HEK293 (cell line): ENCODE measurements at regions not wholly inside any gene's neighbourhood (a gene's known extent, or its start where the extent isn't known, plus 50 kb on each side); places are given as distances from the start of the nearest gene placed in this dataset.

Experiments
- CTCF ChIA-PET: fragments of 350-600 bp; formaldehyde crosslinking; extraction: SDS; loops from one replicate; lab custom pipeline; 2021; ENCODE audit warnings: antibody characterized with exemption; lab: Yijun Ruan, JAX
- POLR2A ChIA-PET: fragments of 300-600 bp; formaldehyde crosslinking; extraction: SDS; loops from one replicate; lab custom pipeline; 2020; ENCODE audit warnings: antibody characterized with exemption, inconsistent platforms; lab: Yijun Ruan, JAX
- H3K27ac ChIP-seq: fragments of 200-500 bp; sonication (Bioruptor generic); 2 replicates; pipeline ENCODE4 v1.5.1; 2014; ENCODE audit warnings: low read depth, low read length, control low read depth, inconsistent platforms; ENCODE audit errors: extremely low read depth
- H3K36me3 ChIP-seq, 2 experiments: fragments of 200-500 bp in 1 of 2; sonication (Bioruptor generic) in 1 of 2; 1 replicate in 1 of 2; 2 replicates in 1 of 2; pipeline ENCODE4 v1.5.1; 2014 to 2017; ENCODE audit warnings: inconsistent platforms in 2 of 2, low read length in 2 of 2; ENCODE audit not compliant: control insufficient read depth in 2 of 2, insufficient read depth in 1 of 2
- H3K4me1 ChIP-seq: fragments of 200-500 bp; sonication (Bioruptor generic); 2 replicates; pipeline ENCODE4 v1.5.1; 2014; ENCODE audit warnings: mild to moderate bottlenecking, low read length, inconsistent platforms; ENCODE audit not compliant: control insufficient read depth, insufficient read depth
- H3K4me3 ChIP-seq: 2 replicates; pipeline ENCODE4 v1.5.1; 2011; ENCODE audit warnings: low read depth, mild to moderate bottlenecking, control low read depth, low read length, moderate library complexity
- H3K9me3 ChIP-seq: fragments of 200-500 bp; sonication (Bioruptor generic); 2 replicates; pipeline ENCODE4 v1.5.1; 2014; ENCODE audit warnings: low read depth, low read length, inconsistent platforms; ENCODE audit not compliant: control insufficient read depth, insufficient read depth
- MYNN ChIP-seq: fragments of 450-650 bp; formaldehyde crosslinking; IDR thresholded peaks from 2 replicates; pipeline ENCODE4 v1.5.1; 2016; ENCODE audit warnings: missing biosample characterization, missing genetic modification characterization, borderline replicate concordance
- RBAK ChIP-seq: fragments of 450-650 bp; formaldehyde crosslinking; IDR thresholded peaks from 2 replicates; pipeline ENCODE4 v1.5.1; 2016; ENCODE audit warnings: missing biosample characterization, missing genetic modification characterization
- SETDB1 ChIP-seq: IDR thresholded peaks from one replicate; pipeline ENCODE4 v1.6.1; 2017; ENCODE audit warnings: mild to moderate bottlenecking, low read length, moderate library complexity, mixed read lengths; ENCODE audit not compliant: insufficient read length
- SP2 ChIP-seq: fragments of 450-650 bp; formaldehyde crosslinking; IDR thresholded peaks from 2 replicates; pipeline ENCODE4 v1.5.1; 2016; ENCODE audit warnings: missing biosample characterization, missing genetic modification characterization
- ZBTB20 ChIP-seq: fragments of 450-650 bp; formaldehyde crosslinking; IDR thresholded peaks from 2 replicates; pipeline ENCODE4 v1.5.1; 2016; ENCODE audit warnings: missing biosample characterization, missing genetic modification characterization
- ZBTB21 ChIP-seq: fragments of 450-650 bp; formaldehyde crosslinking; IDR thresholded peaks from 2 replicates; pipeline ENCODE4 v1.5.1; 2017; ENCODE audit warnings: missing biosample characterization, missing genetic modification characterization
- ZFP37 ChIP-seq: fragments of 450-650 bp; formaldehyde crosslinking; IDR thresholded peaks from 2 replicates; pipeline ENCODE4 v1.5.1; 2016; ENCODE audit warnings: missing biosample characterization, missing genetic modification characterization
- ZFP69B ChIP-seq: fragments of 450-650 bp; formaldehyde crosslinking; IDR thresholded peaks from 2 replicates; pipeline ENCODE4 v1.5.1; 2016; ENCODE audit warnings: missing biosample characterization, missing genetic modification characterization
- ZIC2 ChIP-seq: fragments of 450-650 bp; formaldehyde crosslinking; IDR thresholded peaks from 2 replicates; pipeline ENCODE4 v1.5.1; 2016; ENCODE audit warnings: missing biosample characterization, missing genetic modification characterization
- ZNF10 ChIP-seq: fragments of 450-650 bp; formaldehyde crosslinking; IDR thresholded peaks from 2 replicates; pipeline ENCODE4 v1.5.1; 2017; ENCODE audit warnings: missing biosample characterization, missing genetic modification characterization
- ZNF114 ChIP-seq: fragments of 450-650 bp; formaldehyde crosslinking; IDR thresholded peaks from 2 replicates; pipeline ENCODE4 v1.5.0; 2017; ENCODE audit warnings: missing biosample characterization, missing genetic modification characterization
- ZNF16 ChIP-seq: fragments of 450-650 bp; formaldehyde crosslinking; IDR thresholded peaks from 2 replicates; pipeline ENCODE4 v1.5.1; 2016; ENCODE audit warnings: low read depth, missing biosample characterization, missing genetic modification characterization
- ZNF19 ChIP-seq: fragments of 450-650 bp; formaldehyde crosslinking; IDR thresholded peaks from 2 replicates; pipeline ENCODE4; 2016; ENCODE audit warnings: missing biosample characterization, missing genetic modification characterization, low read depth
- ZNF2 ChIP-seq: fragments of 450-650 bp; formaldehyde crosslinking; IDR thresholded peaks from 2 replicates; pipeline ENCODE4 v1.5.1; 2016; ENCODE audit warnings: missing biosample characterization, missing genetic modification characterization
- ZNF274 ChIP-seq, 2 experiments: fragments of 200-500 bp in 1 of 2; fragments of 450-650 bp in 1 of 2; sonication (Bioruptor generic) in 1 of 2; formaldehyde crosslinking in 1 of 2; IDR thresholded peaks; 2 replicates each; pipeline versions ENCODE4 v1.5.1 to v1.6.1; 2014 to 2016; ENCODE audit warnings: borderline replicate concordance in 1 of 2, inconsistent platforms in 1 of 2, low read length in 1 of 2, missing biosample characterization in 1 of 2, missing genetic modification characterization in 1 of 2
- ZNF324 ChIP-seq: fragments of 450-650 bp; formaldehyde crosslinking; IDR thresholded peaks from 2 replicates; pipeline ENCODE4 v1.5.1; 2016; ENCODE audit warnings: missing biosample characterization, missing genetic modification characterization
- ZNF37A ChIP-seq: fragments of 450-650 bp; IDR thresholded peaks from 2 replicates; pipeline ENCODE4 v1.5.1; 2018; ENCODE audit warnings: missing biosample characterization, missing genetic modification characterization
- ZNF423 ChIP-seq: fragments of 450-650 bp; formaldehyde crosslinking; IDR thresholded peaks from 2 replicates; pipeline ENCODE4 v1.5.1; 2016; ENCODE audit warnings: missing biosample characterization, missing genetic modification characterization
- ZNF514 ChIP-seq: fragments of 450-650 bp; formaldehyde crosslinking; IDR thresholded peaks from 2 replicates; pipeline ENCODE4 v1.5.1; 2016; ENCODE audit warnings: missing biosample characterization, missing genetic modification characterization
- ZNF707 ChIP-seq: fragments of 450-650 bp; formaldehyde crosslinking; IDR thresholded peaks from 2 replicates; pipeline ENCODE4 v1.5.1; 2016; ENCODE audit warnings: missing biosample characterization, missing genetic modification characterization
- ZNF792 ChIP-seq: fragments of 450-650 bp; formaldehyde crosslinking; IDR thresholded peaks from 2 replicates; pipeline ENCODE4 v1.5.1; 2016; ENCODE audit warnings: missing biosample characterization, missing genetic modification characterization
- TF ChIP-seq, protein P1 (sequence below): fragments of 450-650 bp; formaldehyde crosslinking; IDR thresholded peaks from 2 replicates; pipeline ENCODE4 v1.5.1; 2016; ENCODE audit warnings: missing biosample characterization, missing genetic modification characterization
- TF ChIP-seq, protein P2 (sequence below): IDR thresholded peaks from 2 replicates; pipeline ENCODE4 v1.6.1; 2011; ENCODE audit warnings: mild to moderate bottlenecking, low read depth, low read length, borderline replicate concordance
- TF ChIP-seq, protein P3 (sequence below): fragments of 450-650 bp; formaldehyde crosslinking; IDR thresholded peaks from 2 replicates; pipeline ENCODE4 v1.5.1; 2017; ENCODE audit warnings: missing biosample characterization, missing genetic modification characterization
- TF ChIP-seq, protein P4 (sequence below): fragments of 450-650 bp; formaldehyde crosslinking; IDR thresholded peaks from 2 replicates; pipeline ENCODE4 v1.5.1; 2016; ENCODE audit warnings: missing biosample characterization, missing genetic modification characterization
- TF ChIP-seq, protein P5 (sequence below): sonication (generic); formaldehyde crosslinking; IDR thresholded peaks from 2 replicates; pipeline ENCODE4 v1.8.1; 2022; ENCODE audit warnings: mild to moderate bottlenecking, moderate library complexity, missing genetic modification reagents
- TF ChIP-seq, protein P6 (sequence below): fragments of 450-650 bp; formaldehyde crosslinking; IDR thresholded peaks from 2 replicates; pipeline ENCODE4 v1.5.1; 2016; ENCODE audit warnings: missing biosample characterization, missing genetic modification characterization, borderline replicate concordance

DNA sequence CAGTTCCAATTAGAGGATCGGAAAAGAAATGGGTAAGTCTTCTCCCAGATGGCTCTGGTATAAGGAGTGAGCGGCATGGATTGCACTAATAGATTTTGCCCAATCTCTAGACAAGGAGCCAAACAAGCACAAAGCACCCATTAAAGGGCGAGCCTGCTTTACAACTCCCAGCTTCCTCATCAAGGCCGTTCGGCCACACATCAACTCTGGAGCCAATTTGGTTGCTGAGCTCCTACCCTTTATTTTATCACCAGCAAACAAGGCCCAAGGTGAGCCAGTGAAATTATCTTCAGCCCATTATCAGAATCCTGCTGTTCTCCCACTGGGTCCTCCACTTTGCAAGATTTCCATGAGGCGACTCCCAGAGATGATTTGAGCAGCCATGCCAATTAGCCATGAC lies 292.2 kb upstream of the NPVF start:
- no peaks in the 10 kb centered on the region for H3K9me3 ChIP-seq
- H3K4me3 ChIP-seq = no peak overlapping the region
- no peak overlapping the region for H3K27ac ChIP-seq
- no peaks in the 10 kb centered on the region for H3K36me3 ChIP-seq
- H3K4me1 ChIP-seq = 0 out of 2 replicates have a peak, but pooled peaks cover 1% of the 10 kb centered on the region
- ChIA-PET CTCF (no interaction called here), POLR2A (no interaction called here)
- TF ChIP-seq, protein P1, sequence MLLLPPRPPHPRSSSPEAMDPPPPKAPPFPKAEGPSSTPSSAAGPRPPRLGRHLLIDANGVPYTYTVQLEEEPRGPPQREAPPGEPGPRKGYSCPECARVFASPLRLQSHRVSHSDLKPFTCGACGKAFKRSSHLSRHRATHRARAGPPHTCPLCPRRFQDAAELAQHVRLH (tag by site-specific recombination) = no peak
- TF ChIP-seq ZNF707 (tag by site-specific recombination) = no peak
- TF ChIP-seq ZNF2 = no peak
- TF ChIP-seq, protein P2, sequence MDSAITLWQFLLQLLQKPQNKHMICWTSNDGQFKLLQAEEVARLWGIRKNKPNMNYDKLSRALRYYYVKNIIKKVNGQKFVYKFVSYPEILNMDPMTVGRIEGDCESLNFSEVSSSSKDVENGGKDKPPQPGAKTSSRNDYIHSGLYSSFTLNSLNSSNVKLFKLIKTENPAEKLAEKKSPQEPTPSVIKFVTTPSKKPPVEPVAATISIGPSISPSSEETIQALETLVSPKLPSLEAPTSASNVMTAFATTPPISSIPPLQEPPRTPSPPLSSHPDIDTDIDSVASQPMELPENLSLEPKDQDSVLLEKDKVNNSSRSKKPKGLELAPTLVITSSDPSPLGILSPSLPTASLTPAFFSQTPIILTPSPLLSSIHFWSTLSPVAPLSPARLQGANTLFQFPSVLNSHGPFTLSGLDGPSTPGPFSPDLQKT = no peak
- TF ChIP-seq, protein P3, sequence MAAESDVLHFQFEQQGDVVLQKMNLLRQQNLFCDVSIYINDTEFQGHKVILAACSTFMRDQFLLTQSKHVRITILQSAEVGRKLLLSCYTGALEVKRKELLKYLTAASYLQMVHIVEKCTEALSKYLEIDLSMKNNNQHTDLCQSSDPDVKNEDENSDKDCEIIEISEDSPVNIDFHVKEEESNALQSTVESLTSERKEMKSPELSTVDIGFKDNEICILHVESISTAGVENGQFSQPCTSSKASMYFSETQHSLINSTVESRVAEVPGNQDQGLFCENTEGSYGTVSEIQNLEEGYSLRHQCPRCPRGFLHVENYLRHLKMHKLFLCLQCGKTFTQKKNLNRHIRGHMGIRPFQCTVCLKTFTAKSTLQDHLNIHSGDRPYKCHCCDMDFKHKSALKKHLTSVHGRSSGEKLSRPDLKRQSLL (tag by site-specific recombination) = no peak
- no peak for TF ChIP-seq ZNF10 (tag by site-specific recombination)
- TF ChIP-seq MYNN (tag by site-specific recombination) = no peak
- TF ChIP-seq ZBTB21 (tag by site-specific recombination) = no peak
- no peak for TF ChIP-seq ZNF37A
- no peak for TF ChIP-seq SETDB1
- TF ChIP-seq, all 188 proteins: peak for 0

DNA sequence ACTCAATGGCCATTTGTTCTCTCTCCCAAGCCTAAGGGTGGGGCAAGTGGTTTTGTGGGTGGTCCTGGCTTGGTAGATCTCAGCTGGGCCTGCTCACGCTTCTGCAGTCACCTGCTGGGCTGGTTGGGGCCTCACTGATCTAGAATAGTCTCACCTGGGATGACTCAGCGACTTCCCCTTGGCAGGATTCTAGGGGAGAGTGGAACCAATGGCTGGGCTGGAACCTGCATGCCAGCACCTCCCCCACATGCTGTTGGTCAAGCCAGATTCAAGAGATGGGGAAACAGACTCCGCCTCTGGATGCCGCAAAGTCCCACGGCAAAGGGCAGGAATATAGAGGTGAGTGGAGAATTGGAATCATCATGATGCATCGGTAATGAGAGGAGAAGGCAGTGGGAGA lies 292.9 kb upstream of the NPVF start:
- no peaks in the 10 kb centered on the region for H3K4me1 ChIP-seq
- TF ChIP-seq ZNF514 (no peak), ZBTB20 (tag by site-specific recombination) (no peak), ZNF2 (no peak), ZNF792 (tag by site-specific recombination) (no peak), RBAK (tag by site-specific recombination) (no peak), ZNF423 (tag by site-specific recombination) (no peak), ZIC2 (tag by site-specific recombination) (no peak), ZFP37 (no peak), ZNF707 (tag by site-specific recombination) (no peak), ZNF114 (tag by site-specific recombination) (no peak), ZNF16 (no peak), ZFP69B (tag by site-specific recombination) (no peak), ZNF37A (no peak), ZNF274 (IDR thresholded peaks at IDR 0.05; ENCODE audit: low read length) (no peak), ZNF274 (tag by site-specific recombination; IDR thresholded peaks at IDR 0.05; ENCODE audit: borderline replicate concordance) (no peak), ZNF324 (tag by site-specific recombination) (no peak), SP2 (tag by site-specific recombination) (no peak), ZNF19 (tag by site-specific recombination) (no peak)
- TF ChIP-seq, protein P4, sequence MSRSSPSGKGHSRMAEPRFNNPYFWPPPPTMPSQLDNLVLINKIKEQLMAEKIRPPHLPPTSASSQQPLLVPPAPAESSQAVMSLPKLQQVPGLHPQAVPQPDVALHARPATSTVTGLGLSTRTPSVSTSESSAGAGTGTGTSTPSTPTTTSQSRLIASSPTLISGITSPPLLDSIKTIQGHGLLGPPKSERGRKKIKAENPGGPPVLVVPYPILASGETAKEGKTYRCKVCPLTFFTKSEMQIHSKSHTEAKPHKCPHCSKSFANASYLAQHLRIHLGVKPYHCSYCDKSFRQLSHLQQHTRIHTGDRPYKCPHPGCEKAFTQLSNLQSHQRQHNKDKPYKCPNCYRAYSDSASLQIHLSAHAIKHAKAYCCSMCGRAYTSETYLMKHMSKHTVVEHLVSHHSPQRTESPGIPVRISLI (tag by site-specific recombination) = no peak
- TF ChIP-seq, protein P5, sequence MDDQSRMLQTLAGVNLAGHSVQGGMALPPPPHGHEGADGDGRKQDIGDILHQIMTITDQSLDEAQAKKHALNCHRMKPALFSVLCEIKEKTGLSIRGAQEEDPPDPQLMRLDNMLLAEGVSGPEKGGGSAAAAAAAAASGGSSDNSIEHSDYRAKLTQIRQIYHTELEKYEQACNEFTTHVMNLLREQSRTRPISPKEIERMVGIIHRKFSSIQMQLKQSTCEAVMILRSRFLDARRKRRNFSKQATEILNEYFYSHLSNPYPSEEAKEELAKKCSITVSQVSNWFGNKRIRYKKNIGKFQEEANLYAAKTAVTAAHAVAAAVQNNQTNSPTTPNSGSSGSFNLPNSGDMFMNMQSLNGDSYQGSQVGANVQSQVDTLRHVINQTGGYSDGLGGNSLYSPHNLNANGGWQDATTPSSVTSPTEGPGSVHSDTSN (CRISPR knock-in tag) = no peak
- TF ChIP-seq, protein P6, sequence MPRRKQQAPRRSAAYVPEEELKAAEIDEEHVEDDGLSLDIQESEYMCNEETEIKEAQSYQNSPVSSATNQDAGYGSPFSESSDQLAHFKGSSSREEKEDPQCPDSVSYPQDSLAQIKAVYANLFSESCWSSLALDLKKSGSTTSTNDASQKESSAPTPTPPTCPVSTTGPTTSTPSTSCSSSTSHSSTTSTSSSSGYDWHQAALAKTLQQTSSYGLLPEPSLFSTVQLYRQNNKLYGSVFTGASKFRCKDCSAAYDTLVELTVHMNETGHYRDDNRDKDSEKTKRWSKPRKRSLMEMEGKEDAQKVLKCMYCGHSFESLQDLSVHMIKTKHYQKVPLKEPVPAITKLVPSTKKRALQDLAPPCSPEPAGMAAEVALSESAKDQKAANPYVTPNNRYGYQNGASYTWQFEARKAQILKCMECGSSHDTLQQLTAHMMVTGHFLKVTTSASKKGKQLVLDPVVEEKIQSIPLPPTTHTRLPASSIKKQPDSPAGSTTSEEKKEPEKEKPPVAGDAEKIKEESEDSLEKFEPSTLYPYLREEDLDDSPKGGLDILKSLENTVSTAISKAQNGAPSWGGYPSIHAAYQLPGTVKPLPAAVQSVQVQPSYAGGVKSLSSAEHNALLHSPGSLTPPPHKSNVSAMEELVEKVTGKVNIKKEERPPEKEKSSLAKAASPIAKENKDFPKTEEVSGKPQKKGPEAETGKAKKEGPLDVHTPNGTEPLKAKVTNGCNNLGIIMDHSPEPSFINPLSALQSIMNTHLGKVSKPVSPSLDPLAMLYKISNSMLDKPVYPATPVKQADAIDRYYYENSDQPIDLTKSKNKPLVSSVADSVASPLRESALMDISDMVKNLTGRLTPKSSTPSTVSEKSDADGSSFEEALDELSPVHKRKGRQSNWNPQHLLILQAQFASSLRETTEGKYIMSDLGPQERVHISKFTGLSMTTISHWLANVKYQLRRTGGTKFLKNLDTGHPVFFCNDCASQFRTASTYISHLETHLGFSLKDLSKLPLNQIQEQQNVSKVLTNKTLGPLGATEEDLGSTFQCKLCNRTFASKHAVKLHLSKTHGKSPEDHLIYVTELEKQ = no peak
- H3K27ac ChIP-seq = no peak overlapping the region
- CTCF ChIA-PET = no interaction called here
- POLR2A ChIA-PET = no interaction called here
- H3K4me3 ChIP-seq = no peak overlapping the region
- no peaks in the 10 kb centered on the region for H3K36me3 ChIP-seq
- no peaks in the 10 kb centered on the region for H3K9me3 ChIP-seq
